Effector CD8-positive, alpha-beta T cell (primary cell): ENCODE measurements at regions not wholly inside any gene's neighbourhood (a gene's known extent, or its start where the extent isn't known, plus 50 kb on each side); places are given as distances from the start of the nearest gene placed in this dataset.

Source experiments
- DNase-seq: peaks from one replicate; lab custom pipeline; 2025; lab: John Stamatoyannopoulos, UW

- no peak for DNase-seq
Measured at GRCh38 chr3:153657046-153657445, 464.1 kb upstream of the ARHGEF26 start.

GRCh38 chr3:153657461-153657860 is 463.7 kb upstream of the ARHGEF26 start:
- no peak for DNase-seq

DNA sequence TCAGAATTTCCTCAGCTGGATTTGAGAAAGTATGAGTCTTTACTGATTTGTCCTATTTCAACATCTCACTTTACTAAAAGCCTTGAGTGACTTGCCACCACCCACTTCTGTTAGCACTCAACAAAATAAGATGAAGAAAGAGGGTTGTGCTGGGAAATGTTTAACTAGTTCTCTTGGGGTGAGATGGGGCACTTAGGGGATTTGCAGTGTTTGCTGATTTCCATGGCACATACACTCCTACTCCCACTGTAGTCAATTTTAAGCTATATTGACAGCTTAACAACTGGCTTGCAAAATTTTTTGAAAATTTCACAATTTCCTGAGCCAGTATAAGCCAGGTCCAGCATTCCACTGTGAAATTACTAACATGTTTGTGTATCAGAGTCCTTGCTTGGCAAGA is 463.1 kb upstream of the ARHGEF26 start:
- no peak for DNase-seq

GRCh38 chr3:153666991-153667740 is 454.0 kb upstream of the ARHGEF26 start:
- no peak for DNase-seq

GRCh38 chr3:153669527-153669926 is 451.7 kb upstream of the ARHGEF26 start:
- DNase-seq, result no peak

DNA sequence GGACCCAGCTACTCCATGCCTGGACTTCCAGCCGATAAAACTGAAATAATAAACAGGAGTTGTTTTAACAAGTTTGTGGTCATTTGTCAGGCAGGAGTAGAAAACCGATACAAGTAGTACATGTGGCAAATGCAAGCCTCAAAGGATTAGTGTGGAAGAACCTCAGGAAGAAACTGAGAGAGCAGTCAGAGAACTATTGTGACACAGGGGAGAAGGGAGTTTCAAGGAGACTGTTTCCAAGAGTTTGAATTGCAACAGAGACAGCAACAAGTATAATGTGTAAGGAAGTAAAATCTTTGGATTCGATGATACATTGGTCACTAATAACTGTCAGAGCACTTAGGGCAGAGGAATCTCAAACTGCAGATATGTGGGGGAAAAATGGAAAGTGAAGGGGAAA is 450.6 kb upstream of the ARHGEF26 start:
- no peak for DNase-seq

DNA sequence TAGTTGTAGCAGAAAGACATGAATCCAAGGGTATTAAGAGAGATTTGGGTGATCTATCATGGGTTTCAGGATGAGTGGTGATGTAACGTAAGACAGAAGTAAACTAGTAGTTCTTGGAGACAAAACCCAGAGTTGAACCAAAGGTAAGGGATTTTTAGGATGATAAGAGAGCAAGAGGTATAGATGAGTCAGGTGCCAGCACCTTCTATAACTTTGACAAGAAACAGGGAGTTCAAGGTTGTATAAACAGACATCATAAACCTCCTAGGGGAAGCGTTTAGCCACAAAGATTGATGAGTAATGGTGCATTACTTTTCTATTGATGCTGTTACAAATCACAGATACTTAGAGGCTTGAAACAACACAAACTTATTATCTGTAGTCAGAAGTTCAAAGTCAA is 447.3 kb upstream of the ARHGEF26 start:
- DNase-seq, result no peak

DNA sequence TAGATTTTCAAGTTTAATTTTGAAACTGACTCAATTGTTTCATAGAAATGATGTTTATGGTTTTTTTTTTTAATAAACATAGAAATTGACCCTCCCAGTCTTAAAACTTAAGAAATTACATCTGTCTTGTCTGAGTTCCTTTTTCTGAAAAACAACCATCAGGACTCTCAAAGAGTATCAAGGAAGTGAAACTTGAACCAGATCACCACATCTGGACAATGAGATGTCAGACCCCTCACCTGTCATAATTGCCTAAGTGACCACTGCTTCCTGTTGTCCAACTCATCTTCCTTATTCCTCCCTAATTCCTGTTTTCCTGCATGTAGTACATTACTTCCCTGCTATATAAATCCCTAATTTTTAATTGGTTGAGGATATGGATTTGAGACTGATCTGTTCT is 441.5 kb upstream of the ARHGEF26 start:
- DNase-seq, result no peak

GRCh38 chr3:153680526-153680925 is 440.7 kb upstream of the ARHGEF26 start:
- DNase-seq, result no peak

DNA sequence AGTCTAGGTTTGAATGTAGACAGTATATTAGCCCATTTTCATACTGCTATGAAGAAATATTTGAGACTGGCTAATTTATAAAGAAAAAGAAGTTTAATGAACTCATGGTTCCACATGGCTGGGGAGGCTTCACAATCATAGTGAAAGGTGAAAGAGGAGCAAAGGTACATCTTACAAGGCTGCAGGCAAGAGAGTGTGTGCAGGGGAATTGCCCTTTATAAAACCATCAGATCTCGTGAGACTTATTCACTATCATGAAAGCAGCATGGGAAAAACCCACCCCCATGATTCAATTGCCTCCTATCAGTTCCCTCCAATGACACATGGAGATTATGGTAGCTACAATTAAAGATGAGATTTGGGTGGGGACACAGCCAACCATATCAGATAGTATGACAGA is 440.1 kb upstream of the ARHGEF26 start:
- no peak for DNase-seq

- DNase-seq, result no peak
Measured at GRCh38 chr3:153688301-153689120, 432.7 kb upstream of the ARHGEF26 start.

GRCh38 chr3:153693207-153693606 is 428.0 kb upstream of the ARHGEF26 start:
- no peak for DNase-seq

DNA sequence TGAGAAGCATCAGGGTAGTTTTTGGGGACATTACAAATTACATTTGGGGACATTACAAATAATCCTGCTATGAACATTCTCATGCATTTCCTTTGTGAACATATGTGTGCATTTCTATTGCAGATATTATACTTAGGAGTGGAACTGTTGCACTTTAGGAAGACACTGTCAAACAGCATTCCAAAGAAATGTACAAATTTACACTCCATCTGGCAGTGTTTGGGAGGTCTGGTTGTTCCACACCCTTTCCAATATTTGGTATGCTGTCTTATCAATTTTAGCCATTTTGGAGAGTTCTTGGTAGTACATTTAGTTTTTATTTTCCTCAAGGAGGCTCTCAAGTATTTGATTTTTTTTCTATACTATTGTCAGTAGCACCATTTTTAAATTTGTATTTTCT is 419.1 kb upstream of the ARHGEF26 start:
- DNase-seq, result no peak

- no peak for DNase-seq
Measured at GRCh38 chr3:153704115-153704514, 417.1 kb upstream of the ARHGEF26 start.

GRCh38 chr3:153706706-153707105 is 414.5 kb upstream of the ARHGEF26 start:
- DNase-seq, result no peak

- DNase-seq, result no peak
Measured at GRCh38 chr3:153714016-153714415, 407.2 kb upstream of the ARHGEF26 start.

GRCh38 chr3:153714588-153715290 is 406.5 kb upstream of the ARHGEF26 start:
- DNase-seq, result no peak

DNA sequence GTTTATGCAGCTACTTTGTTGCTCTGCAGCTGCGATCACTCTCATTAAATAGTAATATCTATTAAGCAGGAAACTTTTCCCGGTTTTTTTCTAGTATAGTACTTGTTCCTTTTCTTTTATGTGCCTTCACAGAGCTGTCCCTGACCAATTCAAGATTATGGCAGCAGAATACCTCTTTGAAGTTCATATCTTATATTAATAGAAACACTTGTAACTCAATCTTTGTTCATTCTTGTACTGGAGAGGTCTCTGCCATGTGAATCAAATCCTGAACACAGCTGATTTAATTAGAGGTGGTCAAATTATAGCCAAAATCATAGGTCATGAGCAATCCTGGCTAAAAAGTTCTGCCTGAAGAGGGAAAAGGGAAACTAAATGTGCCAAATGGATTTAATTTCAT is 399.0 kb upstream of the ARHGEF26 start:
- DNase-seq, result no peak

- no peak for DNase-seq
Measured at GRCh38 chr3:153731071-153731470, 390.1 kb upstream of the ARHGEF26 start.

DNA sequence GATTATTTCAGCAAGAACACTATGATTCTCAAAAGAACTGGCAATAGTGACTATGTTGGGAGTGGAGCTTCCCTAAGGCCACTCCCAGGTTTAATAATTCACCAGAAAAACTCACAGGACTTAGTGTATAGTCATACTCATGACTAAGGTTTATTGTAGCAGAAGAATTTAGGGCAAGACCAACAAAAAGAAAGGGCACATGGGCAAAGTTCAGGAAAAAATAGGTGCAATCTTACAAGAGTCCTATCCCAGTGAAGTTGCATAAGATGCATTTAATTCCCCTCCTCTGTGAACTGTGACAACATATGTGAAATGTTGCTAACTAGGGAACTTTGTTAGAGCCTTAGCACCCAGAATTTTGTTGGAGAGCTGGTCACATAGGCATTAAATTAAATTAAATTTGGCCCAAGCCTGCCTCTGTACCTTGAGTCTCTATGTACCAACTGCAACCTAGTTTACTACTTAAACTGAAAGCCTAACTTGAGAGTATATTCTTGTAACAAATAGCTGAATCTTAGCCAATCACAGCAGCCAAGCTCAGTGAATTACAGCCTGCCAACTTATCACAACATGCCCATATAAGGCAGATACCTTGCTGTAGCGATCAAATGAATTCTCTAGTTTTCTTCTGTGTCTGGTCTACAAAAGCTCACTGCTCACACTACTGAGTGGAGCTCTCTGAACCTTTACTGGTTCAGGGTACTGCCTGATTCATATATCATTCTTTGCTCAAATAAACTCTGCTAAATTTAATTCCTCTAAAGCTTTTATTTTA is 386.2 kb upstream of the ARHGEF26 start:
- DNase-seq, result no peak

DNA sequence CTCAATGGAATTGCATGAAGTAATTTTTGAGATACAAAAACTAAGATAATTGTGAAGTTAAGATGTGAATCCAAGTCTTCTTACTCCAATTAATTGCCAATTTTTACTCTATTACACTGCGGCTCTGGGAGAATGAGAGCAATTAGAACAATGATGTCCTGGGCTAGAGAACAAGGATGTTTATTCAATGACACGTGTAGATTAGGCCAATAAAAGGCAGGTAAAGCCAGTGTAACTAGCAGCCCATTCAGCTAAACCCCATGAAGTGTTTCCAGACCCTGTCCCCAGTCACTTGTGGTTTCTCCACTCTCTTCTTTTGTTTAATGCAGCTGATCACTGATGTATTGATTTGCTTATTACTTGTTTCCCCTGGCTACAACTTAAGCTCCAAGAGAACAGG is 381.1 kb upstream of the ARHGEF26 start:
- no peak for DNase-seq

DNA sequence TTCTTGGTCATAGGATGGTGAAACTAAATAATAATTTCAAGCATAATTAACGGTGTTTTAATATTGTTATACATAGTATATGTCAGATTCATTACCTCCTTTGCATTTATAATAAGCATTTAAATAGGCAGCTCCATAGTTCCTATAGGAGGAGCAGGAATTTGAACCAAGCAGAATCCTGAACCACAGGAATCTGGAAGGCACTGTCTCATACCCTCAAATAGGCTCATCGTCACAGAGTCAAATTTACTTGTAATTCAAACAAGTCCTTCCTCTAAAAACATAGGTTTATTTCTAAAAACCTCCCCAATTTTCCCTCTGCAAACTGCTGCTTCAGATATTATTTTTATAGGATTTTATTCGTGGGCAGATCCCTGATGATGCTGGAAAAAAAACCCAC is 376.3 kb upstream of the ARHGEF26 start:
- DNase-seq, result no peak
